ENCODE measurements at regions not wholly inside any gene's neighbourhood (a gene's known extent, or its start where the extent isn't known, plus 50 kb on each side); places are given as distances from the start of the nearest gene placed in this dataset.

GRCh38 chr2:58640042-58640441, 398.9 kb upstream of the FANCL start:
- TF ChIP-seq RARB (CRISPR knock-in tag; IDR thresholded peaks at IDR 0.05) (no peak), ISL1 (CRISPR knock-in tag; IDR thresholded peaks at IDR 0.05) (no peak), OSR1 (CRISPR knock-in tag; IDR thresholded peaks at IDR 0.05) (no peak), ZFP3 (CRISPR knock-in tag; IDR thresholded peaks at IDR 0.05) (no peak), ARNTL (CRISPR knock-in tag; IDR thresholded peaks at IDR 0.05; ENCODE audit: borderline replicate concordance, low read depth) (no peak), ZC3H10 (CRISPR knock-in tag; IDR thresholded peaks at IDR 0.05) (no peak), ZNF70 (CRISPR knock-in tag; IDR thresholded peaks at IDR 0.05) (no peak), CREB5 (CRISPR knock-in tag; IDR thresholded peaks at IDR 0.05; ENCODE audit: low read depth) (no peak), PPARA (CRISPR knock-in tag; IDR thresholded peaks at IDR 0.05; ENCODE audit: borderline replicate concordance) (no peak), PATZ1 (CRISPR knock-in tag; IDR thresholded peaks at IDR 0.05; ENCODE audit: borderline replicate concordance) (no peak), GLIS3 (CRISPR knock-in tag; IDR thresholded peaks at IDR 0.05) (no peak), ESRRG (CRISPR knock-in tag; IDR thresholded peaks at IDR 0.05) (no peak), CSRNP3 (CRISPR knock-in tag; IDR thresholded peaks at IDR 0.05) (no peak)
- ATAC-seq, result no peak

GRCh38 chr2:58638256-58638805, 397.2 kb upstream of the FANCL start:
- TF ChIP-seq PATZ1 (CRISPR knock-in tag; IDR thresholded peaks at IDR 0.05; ENCODE audit: borderline replicate concordance) (no peak), ARNTL (CRISPR knock-in tag; IDR thresholded peaks at IDR 0.05; ENCODE audit: borderline replicate concordance, low read depth) (no peak), ZNF70 (CRISPR knock-in tag; IDR thresholded peaks at IDR 0.05) (no peak)
- ATAC-seq, result no peak

- TF ChIP-seq SNAI2 (CRISPR knock-in tag; IDR thresholded peaks at IDR 0.05) (no peak), POU6F1 (CRISPR knock-in tag; IDR thresholded peaks at IDR 0.05; ENCODE audit: borderline replicate concordance, low read depth) (no peak), GLIS3 (CRISPR knock-in tag; IDR thresholded peaks at IDR 0.05) (no peak), CREB5 (CRISPR knock-in tag; IDR thresholded peaks at IDR 0.05; ENCODE audit: low read depth) (no peak), ZFP30 (CRISPR knock-in tag; IDR thresholded peaks at IDR 0.05) (no peak), TSHZ2 (CRISPR knock-in tag; IDR thresholded peaks at IDR 0.05) (no peak)
- ATAC-seq, result no peak
Observed at GRCh38 chr2:58636872-58637271, 395.7 kb upstream of the FANCL start.
